ENCODE measurements at regions not wholly inside any gene's neighbourhood (a gene's known extent, or its start where the extent isn't known, plus 50 kb on each side); places are given as distances from the start of the nearest gene placed in this dataset.
A peak's percentile ranks its signal among the peaks of the same experiment; 100 is the strongest.
"Not testable (repeated sequence)": the region's sequence is repeated elsewhere in the genome, so short reads cannot be mapped to it uniquely, and the experiment has no call there.

GRCh38 chr21:17139696-17140095 lies 373.1 kb upstream of the CXADR start:
- no peak for DNase-seq (ENCODE audit: low spot score)

- no peak for DNase-seq (ENCODE audit: low spot score)
Observed at GRCh38 chr21:17146426-17146825, 366.4 kb upstream of the CXADR start.

GRCh38 chr21:17159697-17160096 lies 353.1 kb upstream of the CXADR start:
- DNase-seq (ENCODE audit: low spot score), result no peak

DNA sequence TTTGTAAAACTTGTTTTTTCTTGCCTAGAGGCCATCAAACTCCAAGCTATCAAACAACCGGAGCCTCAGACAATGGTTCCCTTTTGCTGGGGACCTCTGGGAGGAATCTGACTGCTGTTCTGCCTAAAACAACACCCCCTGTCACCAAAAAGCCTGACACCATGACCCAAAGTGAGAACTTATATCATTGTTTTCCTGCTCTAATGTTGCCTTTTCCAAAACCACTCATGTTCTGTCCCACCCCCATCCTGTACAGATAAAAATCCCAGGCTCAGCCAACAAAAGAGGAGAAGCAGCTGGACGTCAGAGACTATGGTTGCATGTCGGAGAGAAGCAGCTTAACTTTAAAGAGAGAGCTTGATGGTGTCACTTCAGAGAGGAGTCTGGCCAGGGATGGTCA lies 327.2 kb upstream of the CXADR start:
- DNase-seq (ENCODE audit: low spot score), result no peak

- DNase-seq (ENCODE audit: low spot score), result no peak
Observed at GRCh38 chr21:17189963-17190362, 322.9 kb upstream of the CXADR start.

DNA sequence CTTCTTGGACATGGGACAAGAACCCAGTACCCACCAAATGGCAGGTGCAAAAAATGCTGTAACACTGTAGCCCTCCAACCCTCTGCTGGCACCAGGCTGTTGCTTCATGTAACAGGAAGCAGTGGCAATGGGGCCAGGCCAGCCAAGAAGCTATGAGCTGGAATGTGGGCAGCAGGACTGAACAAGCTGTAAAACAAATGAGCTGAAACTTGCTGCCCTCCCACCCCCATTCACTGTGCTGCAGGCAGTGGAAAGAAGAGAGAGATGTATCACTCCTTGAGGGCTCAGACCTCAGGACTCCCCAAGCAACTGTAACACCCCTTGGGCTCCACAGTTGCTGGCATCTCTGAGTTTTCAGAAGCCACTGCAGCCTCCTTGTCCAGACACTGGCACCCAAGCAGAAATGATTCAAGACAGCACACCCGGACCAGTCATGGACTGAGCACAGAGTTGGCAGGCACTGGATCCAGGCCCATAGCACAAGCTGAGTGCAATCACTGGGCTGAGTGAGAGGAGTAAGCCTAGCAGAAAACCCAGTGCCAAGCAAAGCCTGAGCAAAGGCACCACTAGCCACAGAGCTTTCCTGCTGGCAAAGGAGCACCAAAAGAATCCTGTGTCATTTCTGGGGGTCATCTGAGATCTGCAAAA lies 321.4 kb upstream of the CXADR start:
- no peak for DNase-seq (ENCODE audit: low spot score)

DNA sequence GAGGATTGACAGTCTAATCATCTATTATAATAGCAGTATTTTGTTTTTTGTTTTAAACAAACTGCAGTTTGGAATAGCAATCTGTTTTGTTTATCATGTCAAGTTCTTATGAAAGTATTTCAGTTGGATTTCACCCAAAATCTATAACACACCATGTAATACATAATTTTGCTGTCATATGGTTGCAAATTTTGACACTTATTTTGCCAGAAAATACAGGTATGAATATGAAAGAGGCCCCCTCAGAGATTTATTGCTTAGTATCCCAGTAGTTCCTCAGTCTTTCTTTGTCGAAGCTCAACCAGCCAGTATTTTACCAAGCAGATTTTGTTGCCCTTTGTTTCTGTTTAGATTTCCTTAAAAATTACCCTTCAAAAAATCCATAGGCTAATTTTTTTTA lies 317.5 kb upstream of the CXADR start:
- DNase-seq (ENCODE audit: low spot score), result no peak

DNA sequence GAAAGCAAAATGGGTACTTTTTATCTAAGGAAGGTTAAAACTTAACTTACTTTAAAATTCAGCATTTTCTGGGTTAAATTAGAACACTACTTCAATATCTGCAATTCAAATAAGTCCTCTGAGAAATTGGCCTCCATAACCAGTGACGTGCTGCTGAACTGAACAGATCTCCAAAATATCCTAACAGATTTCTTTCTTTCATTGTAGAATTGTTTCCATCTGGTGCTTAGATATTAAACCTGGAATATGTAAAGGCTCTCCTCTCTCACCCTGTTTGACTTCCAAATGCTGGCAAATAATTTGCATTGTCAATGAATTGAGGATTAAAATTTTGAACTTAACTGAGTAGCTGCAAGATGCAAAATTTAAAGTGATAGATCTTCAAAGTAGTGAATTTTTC lies 316.9 kb upstream of the CXADR start:
- DNase-seq (ENCODE audit: low spot score), result no peak

GRCh38 chr21:17196623-17197022 lies 316.2 kb upstream of the CXADR start:
- no peak for DNase-seq (ENCODE audit: low spot score)

DNA sequence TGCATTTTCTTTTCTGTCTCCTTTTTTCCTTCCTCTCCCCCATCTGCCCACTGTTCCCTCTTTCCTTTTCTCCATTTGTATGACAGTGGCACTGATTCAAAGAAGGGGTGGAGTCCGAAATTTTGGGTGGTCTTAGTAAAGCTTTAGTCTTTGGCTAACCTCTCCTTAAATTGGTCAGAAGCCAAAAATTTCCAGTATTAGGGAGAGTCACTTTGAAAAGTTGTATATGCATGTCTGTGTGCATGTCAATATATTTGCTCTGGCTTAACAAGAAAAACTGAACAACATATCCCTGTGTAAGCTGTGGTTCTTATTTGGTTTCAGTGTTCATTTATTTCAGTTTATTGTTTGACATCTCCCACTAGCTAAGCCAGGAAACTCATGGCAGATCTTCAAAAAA lies 314.8 kb upstream of the CXADR start:
- DNase-seq (ENCODE audit: low spot score), result no peak

GRCh38 chr21:17200250-17200649 lies 312.6 kb upstream of the CXADR start:
- DNase-seq (ENCODE audit: low spot score), result no peak

- DNase-seq (ENCODE audit: low spot score), result no peak
Observed at GRCh38 chr21:17201741-17202260, 311.0 kb upstream of the CXADR start.

DNA sequence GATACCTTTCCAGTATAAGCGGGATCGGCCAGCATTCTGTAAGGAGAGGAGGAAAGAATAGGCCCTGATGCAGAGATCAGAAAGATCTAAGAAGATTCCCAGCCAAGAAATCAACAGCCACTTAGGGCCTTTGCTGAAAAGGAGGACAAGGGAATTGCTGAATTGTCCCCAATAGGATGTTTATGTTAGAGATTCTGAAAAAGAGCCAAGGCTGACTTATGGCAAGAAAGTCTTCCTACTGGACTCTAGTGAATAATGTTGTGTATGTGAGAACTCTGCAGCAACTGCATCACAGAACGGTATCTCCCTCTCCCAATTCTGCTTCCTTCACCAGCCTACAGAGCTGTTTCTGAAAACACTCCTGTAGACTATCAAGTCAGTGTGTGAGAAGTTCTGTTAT lies 298.0 kb upstream of the CXADR start:
- DNase-seq (ENCODE audit: low spot score), result no peak

DNA sequence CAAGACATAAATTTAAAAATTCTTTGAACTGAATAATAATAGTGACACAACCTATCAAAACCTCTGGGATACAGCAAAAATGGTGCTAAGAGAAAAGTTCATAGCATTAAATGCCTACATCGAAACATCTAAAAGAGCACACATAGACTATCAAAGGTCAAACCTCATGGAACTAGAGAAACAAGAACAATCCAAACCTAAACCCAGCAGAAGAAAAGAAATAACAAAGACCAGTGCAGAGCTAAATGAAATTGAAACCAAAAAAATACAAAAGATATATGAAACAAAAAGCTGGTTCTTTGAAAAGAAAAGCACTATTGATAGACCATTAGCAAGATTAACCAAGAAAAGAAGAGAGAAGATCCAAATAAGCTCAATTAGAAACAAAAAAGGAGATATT lies 293.8 kb upstream of the CXADR start:
- DNase-seq (ENCODE audit: low spot score), result not testable (repeated sequence)

DNA sequence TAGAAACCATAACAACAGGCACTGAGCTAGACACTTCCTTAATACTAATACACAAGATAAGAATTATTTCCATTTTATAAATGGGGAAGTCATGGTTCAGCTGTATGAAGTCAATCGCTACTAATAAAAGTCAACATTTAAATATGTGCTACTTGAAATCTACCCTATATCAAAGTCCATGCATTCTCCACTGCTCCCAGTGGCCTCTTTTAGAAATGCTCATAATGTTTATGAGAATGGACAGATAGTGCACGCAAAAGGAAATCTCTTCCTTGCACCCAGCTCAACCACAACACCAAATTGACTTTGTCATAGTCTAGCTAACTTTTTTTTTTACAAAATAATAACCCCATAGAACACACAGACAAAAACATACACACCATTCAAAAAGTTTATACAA lies 281.7 kb upstream of the CXADR start:
- DNase-seq (ENCODE audit: low spot score), result no peak

- DNase-seq (ENCODE audit: low spot score), result no peak
Observed at GRCh38 chr21:17231771-17232170, 281.1 kb upstream of the CXADR start.

- no peak for DNase-seq (ENCODE audit: low spot score)
Observed at GRCh38 chr21:17238468-17238867, 274.4 kb upstream of the CXADR start.

DNA sequence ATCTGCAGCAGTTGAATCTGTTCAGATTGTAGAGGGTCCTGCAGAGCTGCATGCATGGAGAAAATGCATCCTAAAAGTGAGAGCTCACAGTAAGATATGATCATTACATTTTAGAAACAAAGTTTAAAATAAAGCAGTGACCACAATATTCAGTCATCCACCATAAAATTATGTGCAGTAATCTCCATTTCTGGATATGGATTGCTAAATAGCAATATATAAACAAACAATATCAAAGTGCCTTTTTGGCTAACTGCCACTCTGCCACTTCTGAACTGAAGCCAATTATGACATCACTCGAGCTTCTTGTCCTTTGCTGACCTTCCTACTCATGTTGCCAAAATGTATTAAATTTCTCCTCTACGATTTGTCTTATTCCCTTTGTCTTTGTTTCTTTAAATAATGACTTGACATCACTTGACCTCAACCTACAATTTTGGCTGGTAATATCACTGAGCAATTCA lies 262.0 kb upstream of the CXADR start:
- DNase-seq (ENCODE audit: low spot score), result no peak

GRCh38 chr21:17257784-17258183 lies 255.1 kb upstream of the CXADR start:
- DNase-seq (ENCODE audit: low spot score), result no peak

DNA sequence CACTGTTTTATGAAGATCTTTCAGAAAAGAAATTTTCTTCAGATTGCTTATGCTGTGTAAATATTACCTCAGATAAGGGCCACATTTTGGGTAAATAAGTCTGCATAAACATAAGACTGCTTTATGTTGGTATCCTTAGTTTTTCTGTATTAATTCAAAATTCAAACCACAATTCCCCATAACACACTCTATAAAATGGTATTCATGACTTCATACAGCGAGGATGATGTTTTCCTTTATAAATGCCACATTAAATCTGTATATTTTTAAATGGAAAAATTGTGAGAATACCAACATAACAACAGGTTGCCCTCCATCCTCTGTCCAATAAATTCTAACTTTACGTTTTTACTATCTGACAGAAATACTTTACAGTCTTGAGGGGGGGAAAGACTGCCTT lies 248.7 kb upstream of the CXADR start:
- no peak for DNase-seq (ENCODE audit: low spot score)

DNA sequence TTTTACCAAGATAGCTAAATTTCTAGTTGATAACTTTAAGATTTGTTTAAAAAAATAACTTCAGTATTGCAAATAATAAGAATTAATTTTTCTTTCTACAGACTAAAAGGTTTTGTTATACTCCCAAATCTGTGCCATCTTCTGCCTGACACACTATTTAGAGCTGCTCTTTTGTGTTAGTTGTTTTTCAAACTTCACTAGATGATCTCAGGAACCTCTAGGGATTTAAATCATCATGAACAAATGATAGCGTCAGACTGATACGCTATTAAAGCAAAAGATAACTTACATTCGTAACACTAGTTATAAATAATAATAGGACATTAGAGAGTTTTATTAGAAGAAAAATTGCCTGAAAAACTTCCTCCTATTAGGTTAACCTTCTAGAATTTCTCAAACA lies 243.1 kb upstream of the CXADR start:
- no peak for DNase-seq (ENCODE audit: low spot score)

GRCh38 chr21:17270229-17270628 lies 242.6 kb upstream of the CXADR start:
- peak; percentile 24 for DNase-seq (ENCODE audit: low spot score)

GRCh38 chr21:17279663-17280062 lies 233.2 kb upstream of the CXADR start:
- no peak for DNase-seq (ENCODE audit: low spot score)

DNA sequence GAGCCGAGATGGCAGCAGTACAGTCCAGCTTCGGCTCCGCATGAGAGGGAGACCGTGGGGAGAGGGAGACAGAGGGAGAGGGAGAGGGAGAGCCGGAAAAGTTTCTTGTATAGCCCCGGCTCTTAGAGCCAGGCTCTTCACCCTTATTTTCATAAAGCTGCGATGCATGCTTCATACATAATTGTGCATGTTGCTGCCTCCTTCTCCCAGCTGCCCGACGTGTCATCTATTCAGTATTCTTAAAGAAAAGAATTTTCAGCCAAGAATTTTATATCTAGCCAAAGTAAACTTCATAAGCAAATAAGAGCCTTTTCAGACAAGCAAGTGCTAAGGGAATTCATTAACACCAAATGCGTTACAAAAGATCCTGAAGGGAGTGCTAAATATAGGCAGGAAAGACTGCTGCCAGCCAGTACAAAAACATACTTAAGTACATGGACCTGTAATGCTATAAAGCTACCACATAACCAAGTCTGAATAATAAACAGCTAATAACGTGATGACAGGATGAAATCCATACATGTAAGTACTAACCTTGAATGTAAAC lies 219.8 kb upstream of the CXADR start:
- not testable (repeated sequence) for DNase-seq (ENCODE audit: low spot score)

All from AG08396 (cell line).